ENCODE measurements at regions not wholly inside any gene's neighbourhood (a gene's known extent, or its start where the extent isn't known, plus 50 kb on each side); places are given as distances from the start of the nearest gene placed in this dataset.

- Mint-ChIP-seq H3K27ac (no peak overlapping the region), H3K9me3 (peaks cover 0 to 5% of the 10 kb centered on the region in 2 donors), H3K36me3 (no peaks in the 10 kb centered on the region)
- DNase-seq (ENCODE audit: low spot score in 2 of 2) (no peak), ATAC-seq (no peak)
Observed at GRCh38 chrX:84611843-84612636, 109.8 kb upstream of the HDX start.

DNA sequence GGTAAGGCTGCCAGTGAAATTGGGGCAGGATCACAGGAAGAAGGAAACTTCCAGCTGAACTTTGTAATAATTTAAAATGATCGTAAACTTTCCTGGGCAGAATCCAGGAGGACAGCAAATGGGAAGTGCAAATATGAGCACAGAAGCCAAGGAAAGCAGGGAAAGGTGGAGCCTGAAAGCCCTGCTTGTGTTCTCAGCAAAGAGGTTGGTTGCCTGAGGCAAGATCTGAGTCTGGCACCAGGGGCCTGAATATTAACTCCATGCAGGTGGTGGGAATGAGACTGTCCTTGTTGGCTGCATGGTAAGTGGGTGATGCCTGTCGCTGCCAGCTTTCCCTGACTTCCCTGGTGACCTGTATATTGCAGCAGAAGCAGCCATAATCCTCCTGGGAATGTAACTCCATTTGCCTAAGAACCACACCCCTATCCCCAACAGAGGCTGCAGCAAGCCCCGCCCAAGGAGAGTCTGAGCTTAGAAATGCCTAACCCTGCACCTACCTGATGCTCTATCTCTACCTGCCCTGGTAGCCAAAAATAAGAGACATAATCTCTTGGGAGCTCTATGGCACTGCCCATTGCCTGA is 132.0 kb upstream of the HDX start:
- Mint-ChIP-seq H3K36me3 (no peaks in the 10 kb centered on the region), H3K9me3 (no peaks in the 10 kb centered on the region), H3K27ac (no peak overlapping the region)
- DNase-seq (ENCODE audit: low spot score in 2 of 2) (no peak), ATAC-seq (no peak)

GRCh38 chrX:84666086-84666485 is 163.8 kb upstream of the HDX start:
- H3K27ac Mint-ChIP-seq: no peak overlapping the region
- no peak for ATAC-seq
- no peaks in the 10 kb centered on the region for H3K36me3 Mint-ChIP-seq
- DNase-seq (ENCODE audit: low spot score in 2 of 2): no peak
- H3K9me3 Mint-ChIP-seq: no peaks in the 10 kb centered on the region

DNA sequence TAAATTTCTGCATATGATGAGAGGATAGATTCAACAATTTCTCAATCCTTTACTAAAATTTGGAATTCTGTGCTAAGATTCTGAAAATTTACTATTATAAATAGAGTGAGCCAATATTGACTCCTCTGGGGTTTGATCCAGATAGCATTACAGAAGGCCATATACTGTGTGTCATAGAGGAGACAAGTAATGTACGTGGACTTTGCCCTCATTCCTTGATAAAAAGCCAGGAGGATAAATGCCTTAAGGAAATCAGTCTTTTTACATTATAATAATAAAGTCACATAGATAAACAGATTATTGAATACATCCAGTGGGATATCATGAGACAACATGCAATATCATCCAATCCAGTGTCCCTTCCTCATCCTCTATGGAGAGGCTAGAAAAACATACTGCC is 188.0 kb upstream of the HDX start:
- ATAC-seq (no peak), DNase-seq (ENCODE audit: low spot score in 2 of 2) (no peak)
- Mint-ChIP-seq H3K9me3 (no peaks in the 10 kb centered on the region), H3K36me3 (no peaks in the 10 kb centered on the region), H3K27ac (no peak overlapping the region)

DNA sequence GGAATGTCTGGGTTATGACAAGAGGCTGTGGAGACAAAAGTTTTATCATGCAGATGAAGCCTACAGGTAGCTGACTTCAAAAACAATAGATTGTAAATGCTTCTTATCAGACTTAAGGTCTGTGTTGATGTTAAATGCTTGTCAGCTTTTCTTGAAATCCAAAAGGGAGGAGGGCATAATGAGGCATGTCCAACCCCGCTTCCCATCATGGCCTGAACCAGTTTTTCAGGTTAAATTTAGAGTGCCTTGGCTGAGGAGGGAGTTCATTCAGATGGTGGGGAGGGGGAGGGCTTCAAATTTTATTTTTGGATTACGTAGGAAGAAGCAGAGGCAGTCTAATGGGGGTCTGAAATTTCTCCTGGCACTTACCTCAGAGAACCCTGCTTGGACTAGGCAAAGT is 207.7 kb upstream of the HDX start:
- DNase-seq (ENCODE audit: low spot score in 2 of 2) (no peak), ATAC-seq (no peak)
- Mint-ChIP-seq H3K9me3 (no peaks in the 10 kb centered on the region), H3K27ac (no peak overlapping the region), H3K36me3 (no peaks in the 10 kb centered on the region)

DNA sequence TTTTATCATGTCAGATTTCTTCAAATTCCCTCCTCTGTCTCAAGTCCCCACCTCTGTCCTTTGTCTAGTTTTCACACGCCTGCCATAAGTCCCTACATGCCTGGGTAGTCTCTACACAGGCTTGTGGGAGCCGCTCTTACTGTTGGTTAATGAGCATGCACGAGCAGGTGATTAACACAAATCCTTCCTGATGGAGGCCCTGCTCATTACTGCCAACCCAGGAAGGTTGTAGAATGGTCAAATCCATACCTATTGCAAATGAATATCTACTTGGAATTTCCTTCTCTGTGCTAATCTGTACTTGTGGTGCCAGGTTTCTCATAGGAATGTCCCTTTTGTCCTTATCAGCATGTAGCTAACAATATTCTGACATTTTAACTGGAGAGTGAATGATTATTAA is 208.4 kb upstream of the HDX start:
- Mint-ChIP-seq H3K36me3 (no peaks in the 10 kb centered on the region), H3K27ac (no peak overlapping the region), H3K9me3 (no peaks in the 10 kb centered on the region)
- ATAC-seq: no peak
- DNase-seq (ENCODE audit: low spot score in 2 of 2): no peak

DNA sequence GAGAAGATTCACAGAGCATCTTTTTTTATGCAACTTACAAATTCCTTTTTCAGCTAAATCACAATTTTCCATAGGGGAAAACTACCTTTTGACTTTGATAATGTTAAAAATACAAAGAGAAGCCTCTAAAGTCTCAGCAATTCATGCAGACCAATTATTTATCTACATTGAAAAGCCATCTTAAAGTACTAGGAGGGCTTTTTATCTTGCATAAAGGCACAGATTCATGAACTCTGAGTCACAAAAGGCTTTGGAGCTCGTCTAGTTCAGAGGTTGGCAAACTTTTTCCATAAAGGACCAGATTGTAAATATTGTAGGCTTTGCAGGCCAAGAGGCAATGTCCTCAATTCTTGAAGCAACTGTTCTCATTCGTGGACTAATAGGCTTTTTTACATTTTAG is 210.4 kb upstream of the HDX start:
- no peaks in the 10 kb centered on the region for H3K36me3 Mint-ChIP-seq
- H3K27ac Mint-ChIP-seq: no peak overlapping the region
- no peak for DNase-seq (ENCODE audit: low spot score in 2 of 2)
- no peak for ATAC-seq
- no peaks in the 10 kb centered on the region for H3K9me3 Mint-ChIP-seq

DNA sequence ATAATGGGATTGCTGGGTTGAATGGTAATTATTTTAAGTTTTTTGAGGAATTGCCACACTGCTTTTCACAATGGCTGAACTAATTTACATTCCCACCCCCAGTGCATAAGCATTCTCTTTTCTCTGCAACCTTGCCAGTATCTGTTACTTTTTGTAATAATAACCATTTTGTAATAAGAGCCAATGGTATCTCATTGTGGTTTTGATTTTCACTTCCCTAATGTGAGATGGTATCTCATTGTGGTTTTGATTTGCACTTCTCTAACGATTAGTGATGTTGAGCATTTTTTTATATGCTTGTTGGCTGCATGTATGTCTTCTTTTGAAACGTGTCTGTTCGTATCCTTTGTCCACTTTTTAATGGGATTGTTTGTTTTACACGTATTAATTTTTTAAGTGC is 213.1 kb upstream of the HDX start:
- DNase-seq (ENCODE audit: low spot score in 2 of 2): no peak
- H3K27ac Mint-ChIP-seq: no peak overlapping the region
- no peak for ATAC-seq
- no peaks in the 10 kb centered on the region for H3K36me3 Mint-ChIP-seq
- no peaks in the 10 kb centered on the region for H3K9me3 Mint-ChIP-seq

GRCh38 chrX:84717343-84717742 is 215.1 kb upstream of the HDX start:
- Mint-ChIP-seq H3K9me3 (no peaks in the 10 kb centered on the region), H3K36me3 (no peaks in the 10 kb centered on the region), H3K27ac (no peak overlapping the region)
- ATAC-seq (no peak), DNase-seq (ENCODE audit: low spot score in 2 of 2) (no peak)

GRCh38 chrX:84721416-84721815 is 219.2 kb upstream of the HDX start:
- no peak for ATAC-seq
- H3K27ac Mint-ChIP-seq: no peak overlapping the region
- no peaks in the 10 kb centered on the region for H3K36me3 Mint-ChIP-seq
- DNase-seq (ENCODE audit: low spot score in 2 of 2): no peak
- no peaks in the 10 kb centered on the region for H3K9me3 Mint-ChIP-seq

DNA sequence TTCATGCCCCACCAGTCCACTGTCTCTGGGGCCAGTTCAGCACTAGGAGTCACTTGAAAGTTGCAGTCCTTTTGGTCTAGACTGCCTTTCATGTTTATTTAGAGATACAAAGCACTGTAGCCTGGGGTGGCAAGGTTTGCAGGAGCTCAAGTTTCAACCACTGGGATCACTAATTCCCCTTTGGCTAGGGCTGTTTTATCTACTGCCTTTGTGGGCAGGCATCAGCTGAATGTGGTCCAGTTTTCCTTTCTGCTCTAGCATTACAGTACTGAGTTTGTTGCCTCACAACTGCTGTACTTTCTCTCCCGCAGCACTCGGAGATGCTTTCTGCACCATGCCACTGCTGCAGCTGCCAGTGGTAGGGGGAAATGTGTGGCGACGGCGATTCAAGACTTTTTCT is 222.3 kb upstream of the HDX start:
- ATAC-seq (no peak), DNase-seq (ENCODE audit: low spot score in 2 of 2) (no peak)
- Mint-ChIP-seq H3K27ac (no peak overlapping the region), H3K36me3 (no peaks in the 10 kb centered on the region), H3K9me3 (no peaks in the 10 kb centered on the region)

DNA sequence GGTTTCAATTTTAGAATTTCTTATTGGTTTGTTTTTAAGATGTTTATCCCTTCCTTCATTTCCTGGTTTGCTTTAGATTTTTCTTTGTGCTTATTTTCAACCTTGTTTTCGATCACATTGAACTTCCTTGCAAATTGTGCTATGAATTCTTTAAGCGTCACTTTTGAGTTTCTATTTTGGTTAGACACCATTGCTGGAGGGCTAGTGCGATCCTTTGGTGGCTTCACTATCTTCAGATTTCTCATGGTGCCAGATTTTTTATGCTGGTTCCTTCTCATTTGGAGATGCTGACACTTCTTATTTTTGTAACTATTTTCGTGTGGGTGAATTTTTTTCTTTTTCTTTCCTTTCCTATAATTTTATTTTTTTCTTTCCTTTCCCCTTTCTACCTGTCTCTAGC is 227.2 kb upstream of the HDX start:
- no peak overlapping the region for H3K27ac Mint-ChIP-seq
- H3K9me3 Mint-ChIP-seq: no peaks in the 10 kb centered on the region
- DNase-seq (ENCODE audit: low spot score in 2 of 2): no peak
- ATAC-seq: no peak
- no peaks in the 10 kb centered on the region for H3K36me3 Mint-ChIP-seq

GRCh38 chrX:84729809-84730208 is 227.6 kb upstream of the HDX start:
- no peak overlapping the region for H3K27ac Mint-ChIP-seq
- no peaks in the 10 kb centered on the region for H3K36me3 Mint-ChIP-seq
- DNase-seq (ENCODE audit: low spot score in 2 of 2): peak in 1 of 2 donors; percentile 1
- no peaks in the 10 kb centered on the region for H3K9me3 Mint-ChIP-seq
- peak in 1 of 2 donors; percentile 72 for ATAC-seq

GRCh38 chrX:84735025-84735424 is 232.8 kb upstream of the HDX start:
- Mint-ChIP-seq H3K27ac (no peak overlapping the region), H3K36me3 (no peaks in the 10 kb centered on the region), H3K9me3 (no peaks in the 10 kb centered on the region)
- no peak for ATAC-seq
- DNase-seq (ENCODE audit: low spot score in 2 of 2): no peak

DNA sequence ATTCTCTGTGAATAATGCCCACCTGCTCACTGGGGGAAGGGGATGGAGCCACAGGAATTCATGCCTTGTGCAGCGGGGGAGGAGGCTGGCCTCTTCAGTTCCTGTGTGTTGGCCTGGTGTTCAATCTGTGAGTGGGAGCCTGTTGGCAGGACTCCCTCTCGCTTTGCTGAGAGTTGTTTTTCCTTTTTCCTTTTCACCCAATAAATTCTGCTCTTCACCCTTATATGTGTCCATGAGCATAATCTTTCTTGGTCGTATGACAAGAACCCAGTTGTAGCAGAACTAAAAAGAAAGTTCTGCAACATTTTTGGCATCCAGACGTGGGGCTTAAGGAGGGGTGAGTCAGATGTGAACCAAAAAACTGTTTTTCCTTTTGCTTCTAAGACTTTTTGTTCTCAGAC is 235.2 kb upstream of the HDX start:
- Mint-ChIP-seq H3K36me3 (no peaks in the 10 kb centered on the region), H3K27ac (no peak overlapping the region), H3K9me3 (no peaks in the 10 kb centered on the region)
- no peak for ATAC-seq
- DNase-seq (ENCODE audit: low spot score in 2 of 2): no peak

- no peak for DNase-seq (ENCODE audit: low spot score in 2 of 2)
- no peak for ATAC-seq
- no peak overlapping the region for H3K27ac Mint-ChIP-seq
- H3K36me3 Mint-ChIP-seq: no peaks in the 10 kb centered on the region
- H3K9me3 Mint-ChIP-seq: no peaks in the 10 kb centered on the region
Observed at GRCh38 chrX:84747516-84747915, 245.3 kb upstream of the HDX start.

- ATAC-seq: no peak
- H3K36me3 Mint-ChIP-seq: no peaks in the 10 kb centered on the region
- H3K9me3 Mint-ChIP-seq: no peaks in the 10 kb centered on the region
- no peak for DNase-seq (ENCODE audit: low spot score in 2 of 2)
- no peak overlapping the region for H3K27ac Mint-ChIP-seq
Observed at GRCh38 chrX:84748965-84749656, 246.9 kb upstream of the HDX start.

DNA sequence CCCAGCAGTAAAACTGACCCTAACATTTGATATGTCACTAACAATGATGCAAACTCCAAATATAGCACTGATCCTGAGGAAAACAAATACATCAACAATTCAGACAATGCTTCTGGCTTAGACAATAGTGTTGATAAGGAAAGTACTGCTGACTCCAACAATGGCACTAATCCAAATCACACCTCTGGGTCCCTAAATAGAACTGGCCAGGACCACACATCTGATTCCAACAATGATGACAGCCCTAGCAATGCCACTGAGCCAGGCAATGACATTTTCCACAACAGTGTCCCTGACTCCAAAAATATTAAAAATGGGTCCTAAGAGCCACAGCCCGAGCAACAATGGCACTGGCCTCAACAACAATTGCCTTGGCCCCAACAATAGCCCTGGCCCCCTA is 243.1 kb upstream of the APOOL start:
- ATAC-seq: no peak
- no peak for DNase-seq (ENCODE audit: low spot score in 2 of 2)
- Mint-ChIP-seq H3K9me3 (no peaks in the 10 kb centered on the region), H3K27ac (no peak overlapping the region), H3K36me3 (no peaks in the 10 kb centered on the region)

Data from activated naive CD4-positive, alpha-beta T cell treated with anti-CD3 and anti-CD28 coated beads, Interleukin-2, amount 50 U/mL, for 72 hours (primary cell).